Upper lobe of right lung (tissue), 1 donor: ENCODE measurements at regions not wholly inside any gene's neighbourhood (a gene's known extent, or its start where the extent isn't known, plus 50 kb on each side); places are given as distances from the start of the nearest gene placed in this dataset.

Source experiments
- ATAC-seq: fragments of 200-7000 bp; cut with Tn5 transposase; one replicate; pipeline ENCODE4 v1.9.1; 2020; ENCODE audit warnings: mild to moderate bottlenecking, moderate library complexity
- DNase-seq: peaks from one replicate; pipeline ENCODE4 v3.0.0-alpha.2; 2020
- H3K27ac ChIP-seq: fragments of 200-600 bp; one replicate; pipeline ENCODE4 v1.8.0; 2022
- H3K27me3 ChIP-seq: fragments of 200-600 bp; one replicate; pipeline ENCODE4 v1.8.0; 2022; ENCODE audit warnings: mild to moderate bottlenecking
- H3K36me3 ChIP-seq: fragments of 200-600 bp; one replicate; pipeline ENCODE4 v1.8.0; 2022
- H3K4me1 ChIP-seq: fragments of 200-600 bp; one replicate; pipeline ENCODE4 v1.8.0; 2022
- H3K4me3 ChIP-seq: fragments of 200-600 bp; one replicate; pipeline ENCODE4 v1.8.0; 2022; ENCODE audit warnings: mild to moderate bottlenecking
- H3K9me3 ChIP-seq: fragments of 200-600 bp; one replicate; pipeline ENCODE4 v1.8.0; 2022
- intact Hi-C: fragments of 100-400 bp; cut with DNase I; formaldehyde crosslinking; loops from one replicate; pipeline ENCODE4 v1.11.0; 2022
- TF ChIP-seq, protein P1 (sequence below): fragments of 200-600 bp; IDR thresholded peaks from one replicate; pipeline ENCODE4 v1.8.0; 2022; ENCODE audit warnings: antibody characterized with exemption
- donor health status: DM: no; HTN: yes; CAD: no; lungs with severe emphysema.

DNA sequence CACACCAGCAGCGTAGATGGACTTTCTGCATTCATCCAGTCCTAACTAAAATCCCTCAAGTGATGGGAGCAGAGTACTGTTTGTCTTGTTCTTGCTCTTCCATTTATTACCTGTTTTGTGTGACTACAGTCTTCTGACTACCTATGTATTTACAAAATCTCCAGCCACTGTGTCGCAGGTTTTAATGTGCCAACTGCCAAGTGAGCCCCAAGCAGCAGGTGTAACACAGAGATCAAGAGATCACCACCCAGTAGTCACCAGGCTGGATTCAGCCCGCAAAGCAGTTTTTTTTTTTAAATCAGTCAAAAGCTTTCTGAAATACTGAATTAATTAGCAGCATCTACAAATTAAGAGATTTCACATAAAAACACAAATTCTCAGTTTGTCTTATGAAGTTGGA lies 724.1 kb upstream of the USP15 start:
- intact Hi-C loops, result no loop called here
- DNase-seq (no peak), ATAC-seq (no peak)
- Histone ChIP-seq H3K36me3 (no peaks in the 10 kb centered on the region), H3K4me3 (no peak overlapping the region), H3K27me3 (no peaks in the 10 kb centered on the region), H3K4me1 (no peaks in the 10 kb centered on the region), H3K9me3 (no peaks in the 10 kb centered on the region), H3K27ac (no peak overlapping the region)
- TF ChIP-seq, protein P1, sequence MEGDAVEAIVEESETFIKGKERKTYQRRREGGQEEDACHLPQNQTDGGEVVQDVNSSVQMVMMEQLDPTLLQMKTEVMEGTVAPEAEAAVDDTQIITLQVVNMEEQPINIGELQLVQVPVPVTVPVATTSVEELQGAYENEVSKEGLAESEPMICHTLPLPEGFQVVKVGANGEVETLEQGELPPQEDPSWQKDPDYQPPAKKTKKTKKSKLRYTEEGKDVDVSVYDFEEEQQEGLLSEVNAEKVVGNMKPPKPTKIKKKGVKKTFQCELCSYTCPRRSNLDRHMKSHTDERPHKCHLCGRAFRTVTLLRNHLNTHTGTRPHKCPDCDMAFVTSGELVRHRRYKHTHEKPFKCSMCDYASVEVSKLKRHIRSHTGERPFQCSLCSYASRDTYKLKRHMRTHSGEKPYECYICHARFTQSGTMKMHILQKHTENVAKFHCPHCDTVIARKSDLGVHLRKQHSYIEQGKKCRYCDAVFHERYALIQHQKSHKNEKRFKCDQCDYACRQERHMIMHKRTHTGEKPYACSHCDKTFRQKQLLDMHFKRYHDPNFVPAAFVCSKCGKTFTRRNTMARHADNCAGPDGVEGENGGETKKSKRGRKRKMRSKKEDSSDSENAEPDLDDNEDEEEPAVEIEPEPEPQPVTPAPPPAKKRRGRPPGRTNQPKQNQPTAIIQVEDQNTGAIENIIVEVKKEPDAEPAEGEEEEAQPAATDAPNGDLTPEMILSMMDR, result no peak

DNA sequence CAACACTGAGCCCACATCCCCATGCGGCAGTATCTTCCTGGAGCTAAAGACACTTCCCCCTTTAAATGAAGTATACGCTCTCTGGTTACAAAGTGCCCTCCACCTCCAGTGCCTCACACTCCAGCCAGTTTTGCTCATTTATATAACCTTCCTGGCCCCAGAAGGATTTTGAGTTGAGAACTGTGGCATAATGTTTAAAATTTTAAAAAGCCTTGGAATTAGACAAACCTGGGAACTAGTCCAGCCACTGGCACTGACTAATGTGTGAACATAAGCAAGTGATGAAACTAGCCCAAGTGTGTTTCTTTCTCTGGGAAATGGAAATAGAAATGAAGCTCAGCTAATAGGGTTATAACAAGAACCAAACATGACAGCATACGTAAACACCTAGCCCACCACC lies 723.7 kb upstream of the USP15 start:
- H3K4me1 ChIP-seq, result no peaks in the 10 kb centered on the region
- H3K9me3 ChIP-seq, result no peaks in the 10 kb centered on the region
- intact Hi-C loops, result no loop called here
- H3K27ac ChIP-seq, result no peak overlapping the region
- ATAC-seq (no peak), DNase-seq (no peak)
- H3K36me3 ChIP-seq, result no peaks in the 10 kb centered on the region
- TF ChIP-seq, protein P1, result no peak
- H3K27me3 ChIP-seq, result no peaks in the 10 kb centered on the region
- no peak overlapping the region for H3K4me3 ChIP-seq

DNA sequence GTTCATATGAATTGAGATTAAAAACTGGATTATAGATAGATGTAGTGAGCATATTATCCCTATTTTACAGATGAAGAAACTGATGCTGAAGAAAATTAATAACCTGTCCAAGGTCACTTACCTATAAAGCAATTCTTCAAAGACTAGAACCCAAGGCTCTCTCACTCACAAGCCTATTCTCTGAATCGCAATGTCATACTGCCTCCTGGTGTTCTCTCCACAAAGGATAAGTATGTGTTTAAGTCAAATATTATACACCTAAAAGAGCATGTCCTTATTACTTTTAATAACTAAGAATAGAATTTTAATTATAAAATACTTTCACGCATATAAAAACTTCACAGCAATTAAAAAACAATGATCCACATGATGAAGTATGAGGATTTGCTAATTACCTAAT lies 721.3 kb upstream of the USP15 start:
- Histone ChIP-seq H3K27me3 (no peaks in the 10 kb centered on the region), H3K36me3 (no peaks in the 10 kb centered on the region), H3K9me3 (no peaks in the 10 kb centered on the region), H3K4me3 (no peak overlapping the region), H3K27ac (no peak overlapping the region), H3K4me1 (no peaks in the 10 kb centered on the region)
- ATAC-seq, result no peak
- TF ChIP-seq, protein P1, result no peak
- no peak for DNase-seq
- intact Hi-C loops, result no loop called here

DNA sequence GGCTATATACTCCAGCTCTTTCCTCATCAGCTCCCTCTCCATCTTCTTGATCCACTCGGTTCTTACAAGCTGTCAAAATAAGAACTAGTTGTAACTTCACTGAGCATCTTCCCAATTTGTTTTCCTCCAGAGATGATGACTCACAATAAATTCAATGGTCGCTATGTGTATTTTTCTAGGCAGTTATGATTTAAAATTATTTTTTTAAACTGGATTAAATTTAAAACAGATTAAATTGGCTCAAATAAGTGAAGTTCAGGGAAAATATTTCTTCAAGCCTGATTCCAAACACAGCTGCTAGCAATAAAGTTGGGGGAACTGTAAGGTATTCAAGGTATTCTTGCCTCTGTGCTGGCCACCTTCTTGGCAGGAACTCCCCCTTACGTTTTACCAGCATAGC lies 717.7 kb upstream of the USP15 start:
- Histone ChIP-seq H3K4me3 (no peak overlapping the region), H3K27ac (no peak overlapping the region), H3K4me1 (no peaks in the 10 kb centered on the region), H3K27me3 (no peaks in the 10 kb centered on the region), H3K9me3 (no peaks in the 10 kb centered on the region), H3K36me3 (no peaks in the 10 kb centered on the region)
- DNase-seq (no peak), ATAC-seq (no peak)
- TF ChIP-seq, protein P1, result no peak
- intact Hi-C loops, result no loop called here

DNA sequence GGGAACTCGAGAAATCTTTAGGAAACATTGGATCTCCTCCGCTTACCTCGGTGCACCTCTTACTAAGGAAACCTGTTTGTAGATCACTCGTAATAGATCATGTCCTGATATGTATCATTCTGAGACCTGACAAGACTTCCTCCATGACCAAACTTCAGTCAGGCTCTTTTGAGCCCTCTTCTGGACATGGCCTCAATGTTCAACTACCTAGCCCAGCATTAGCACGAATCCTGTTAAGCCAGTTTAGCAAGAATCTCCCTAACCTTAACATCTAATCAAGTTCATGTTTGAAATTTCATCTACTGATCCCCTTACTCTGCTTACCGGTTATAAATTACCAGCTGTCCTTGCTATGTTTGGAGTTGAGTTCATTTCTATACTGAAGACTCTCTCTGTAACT lies 713.9 kb upstream of the USP15 start:
- Histone ChIP-seq H3K27ac (no peak overlapping the region), H3K27me3 (no peaks in the 10 kb centered on the region), H3K4me1 (no peaks in the 10 kb centered on the region), H3K9me3 (no peaks in the 10 kb centered on the region), H3K36me3 (no peaks in the 10 kb centered on the region), H3K4me3 (no peak overlapping the region)
- intact Hi-C loops, result no loop called here
- ATAC-seq (no peak), DNase-seq (no peak)
- TF ChIP-seq, protein P1, result no peak

DNA sequence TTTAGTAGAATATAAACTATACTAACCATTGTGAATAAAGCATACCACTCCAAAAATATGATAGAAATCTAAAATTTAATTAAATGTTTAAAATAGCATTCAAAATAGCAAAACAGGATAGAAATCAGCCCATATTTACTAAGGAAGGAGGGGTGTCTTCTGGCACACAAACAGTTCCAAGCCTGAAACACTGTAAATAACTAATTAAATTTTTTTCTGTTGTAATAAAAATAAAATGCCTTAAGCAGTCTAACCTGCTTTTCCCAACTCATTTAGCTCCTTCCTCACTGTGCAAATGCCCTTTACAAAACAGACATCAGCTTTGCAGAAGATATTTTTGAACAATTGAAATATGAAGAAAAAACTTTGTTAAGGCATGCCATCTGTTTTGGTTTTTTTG lies 707.1 kb upstream of the USP15 start:
- Histone ChIP-seq H3K27me3 (no peaks in the 10 kb centered on the region), H3K36me3 (no peaks in the 10 kb centered on the region), H3K27ac (no peak overlapping the region), H3K4me1 (no peaks in the 10 kb centered on the region), H3K4me3 (no peak overlapping the region), H3K9me3 (no peaks in the 10 kb centered on the region)
- intact Hi-C loops, result no loop called here
- no peak for ATAC-seq
- DNase-seq, result no peak
- TF ChIP-seq, protein P1, result no peak
